Uterus (tissue), 2 donors: ENCODE measurements at regions not wholly inside any gene's neighbourhood (a gene's known extent, or its start where the extent isn't known, plus 50 kb on each side); places are given as distances from the start of the nearest gene placed in this dataset.

Experiments used
- POLR2A ChIP-seq, 2 donors: fragments of 450-650 bp; IDR thresholded peaks; one replicate each; pipeline ENCODE4 v1.6.1; 2016; ENCODE audit warnings: antibody characterized with exemption in 2 of 2, mild to moderate bottlenecking in 1 of 2, moderate library complexity in 1 of 2
- TF ChIP-seq, protein P1 (sequence below), 4 experiments: fragments of 200-600 bp in 2 of 4; fragments of 450-650 bp in 2 of 4; sonication (generic) in 2 of 4; IDR thresholded peaks; one replicate each; pipeline ENCODE4 v1.5.1; 2016 to 2019; ENCODE audit warnings: antibody characterized with exemption in 4 of 4, mild to moderate bottlenecking in 2 of 4, moderate library complexity in 1 of 4

DNA sequence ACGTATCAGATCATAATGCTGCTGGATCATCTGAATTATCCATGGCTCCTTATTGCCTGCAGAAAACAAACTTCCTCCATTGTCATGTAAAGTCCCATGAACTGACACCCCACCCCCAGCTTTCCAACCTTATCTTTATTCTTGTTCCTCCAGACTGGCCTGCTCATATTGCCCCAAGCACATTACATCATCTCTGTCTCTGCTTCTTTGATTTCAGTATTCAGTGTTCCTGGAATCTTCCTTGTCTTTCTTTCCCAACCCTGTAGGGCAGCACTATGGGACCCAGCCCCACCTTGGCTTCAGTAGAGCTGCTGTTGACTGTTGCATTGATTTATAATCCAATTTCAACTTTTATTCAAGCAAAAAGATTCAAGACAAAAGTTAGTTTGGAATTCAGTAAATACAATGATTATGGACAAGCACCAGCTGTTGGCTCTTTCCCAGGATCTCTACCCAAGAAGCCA lies 187.5 kb upstream of the ECI2 start:
- TF ChIP-seq, protein P1, sequence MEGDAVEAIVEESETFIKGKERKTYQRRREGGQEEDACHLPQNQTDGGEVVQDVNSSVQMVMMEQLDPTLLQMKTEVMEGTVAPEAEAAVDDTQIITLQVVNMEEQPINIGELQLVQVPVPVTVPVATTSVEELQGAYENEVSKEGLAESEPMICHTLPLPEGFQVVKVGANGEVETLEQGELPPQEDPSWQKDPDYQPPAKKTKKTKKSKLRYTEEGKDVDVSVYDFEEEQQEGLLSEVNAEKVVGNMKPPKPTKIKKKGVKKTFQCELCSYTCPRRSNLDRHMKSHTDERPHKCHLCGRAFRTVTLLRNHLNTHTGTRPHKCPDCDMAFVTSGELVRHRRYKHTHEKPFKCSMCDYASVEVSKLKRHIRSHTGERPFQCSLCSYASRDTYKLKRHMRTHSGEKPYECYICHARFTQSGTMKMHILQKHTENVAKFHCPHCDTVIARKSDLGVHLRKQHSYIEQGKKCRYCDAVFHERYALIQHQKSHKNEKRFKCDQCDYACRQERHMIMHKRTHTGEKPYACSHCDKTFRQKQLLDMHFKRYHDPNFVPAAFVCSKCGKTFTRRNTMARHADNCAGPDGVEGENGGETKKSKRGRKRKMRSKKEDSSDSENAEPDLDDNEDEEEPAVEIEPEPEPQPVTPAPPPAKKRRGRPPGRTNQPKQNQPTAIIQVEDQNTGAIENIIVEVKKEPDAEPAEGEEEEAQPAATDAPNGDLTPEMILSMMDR (IDR thresholded peaks at IDR 0.05) = no peak
- no peak for TF ChIP-seq POLR2A (IDR thresholded peaks at IDR 0.05)
